Breast epithelium (tissue), 3 donors: ENCODE measurements at regions not wholly inside any gene's neighbourhood (a gene's known extent, or its start where the extent isn't known, plus 50 kb on each side); places are given as distances from the start of the nearest gene placed in this dataset.

Experiments used
- POLR2A ChIP-seq: fragments of 450-650 bp; IDR thresholded peaks from one replicate; pipeline ENCODE4 v1.6.1; 2016; ENCODE audit warnings: antibody characterized with exemption, mild to moderate bottlenecking, moderate library complexity
- POLR2AphosphoS5 ChIP-seq, 3 donors: sonication (generic); formaldehyde crosslinking; IDR thresholded peaks; one replicate each; pipeline ENCODE4 v1.6.1; 2017; ENCODE audit warnings: antibody characterized with exemption in 3 of 3
- TF ChIP-seq, protein P1 (sequence below), 3 donors: fragments of 450-650 bp; IDR thresholded peaks; one replicate each; pipeline ENCODE4 v1.5.1; 2016 to 2017; ENCODE audit warnings: antibody characterized with exemption in 3 of 3, mild to moderate bottlenecking in 3 of 3, moderate library complexity in 3 of 3

DNA sequence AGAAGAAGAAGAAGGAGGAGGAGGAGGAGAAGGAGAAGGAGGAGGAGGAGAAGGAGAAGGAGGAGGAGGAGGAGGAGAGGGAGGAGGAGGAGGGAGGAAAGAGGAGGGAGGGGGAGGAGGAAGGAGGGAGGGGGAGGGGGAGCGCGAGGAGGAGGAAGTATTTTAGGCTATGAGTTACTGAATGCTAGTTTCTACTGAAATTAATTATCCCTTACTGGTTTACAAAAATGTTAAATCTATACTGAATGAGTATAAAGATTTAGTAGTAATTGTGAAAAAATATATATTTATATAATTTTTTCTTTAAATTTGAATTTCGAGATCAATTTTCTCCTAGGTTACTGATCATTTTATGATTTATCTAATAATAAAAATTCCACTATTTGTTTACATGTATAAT lies 1769.0 kb upstream of the NUDT12 start:
- TF ChIP-seq, protein P1, sequence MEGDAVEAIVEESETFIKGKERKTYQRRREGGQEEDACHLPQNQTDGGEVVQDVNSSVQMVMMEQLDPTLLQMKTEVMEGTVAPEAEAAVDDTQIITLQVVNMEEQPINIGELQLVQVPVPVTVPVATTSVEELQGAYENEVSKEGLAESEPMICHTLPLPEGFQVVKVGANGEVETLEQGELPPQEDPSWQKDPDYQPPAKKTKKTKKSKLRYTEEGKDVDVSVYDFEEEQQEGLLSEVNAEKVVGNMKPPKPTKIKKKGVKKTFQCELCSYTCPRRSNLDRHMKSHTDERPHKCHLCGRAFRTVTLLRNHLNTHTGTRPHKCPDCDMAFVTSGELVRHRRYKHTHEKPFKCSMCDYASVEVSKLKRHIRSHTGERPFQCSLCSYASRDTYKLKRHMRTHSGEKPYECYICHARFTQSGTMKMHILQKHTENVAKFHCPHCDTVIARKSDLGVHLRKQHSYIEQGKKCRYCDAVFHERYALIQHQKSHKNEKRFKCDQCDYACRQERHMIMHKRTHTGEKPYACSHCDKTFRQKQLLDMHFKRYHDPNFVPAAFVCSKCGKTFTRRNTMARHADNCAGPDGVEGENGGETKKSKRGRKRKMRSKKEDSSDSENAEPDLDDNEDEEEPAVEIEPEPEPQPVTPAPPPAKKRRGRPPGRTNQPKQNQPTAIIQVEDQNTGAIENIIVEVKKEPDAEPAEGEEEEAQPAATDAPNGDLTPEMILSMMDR (IDR thresholded peaks at IDR 0.05): no peak
- TF ChIP-seq POLR2A (no peak), POLR2AphosphoS5 (IDR thresholded peaks at IDR 0.05) (no peak)
